ENCODE measurements at regions not wholly inside any gene's neighbourhood (a gene's known extent, or its start where the extent isn't known, plus 50 kb on each side); places are given as distances from the start of the nearest gene placed in this dataset.

GRCh38 chr4:133550436-133550835 is 401.3 kb downstream of the PCDH10 start:
- H3K27ac ChIP-seq (ENCODE audit: insufficient read length, low read depth, low read length) = no peak overlapping the region
- H3K4me1 ChIP-seq (ENCODE audit: insufficient read depth, low read length) = no peaks in the 10 kb centered on the region
- WGBS (ENCODE audit: extremely low coverage, insufficient read length, low lambda C conversion rate) = no CpG with 5 or more reads among the region's 4 CpGs
- no peaks in the 10 kb centered on the region for H3K23me2 ChIP-seq (ENCODE audit: insufficient read length, low read depth, low read length, poor library complexity, severe bottlenecking)
- H3K79me1 ChIP-seq (ENCODE audit: insufficient read depth, low read depth, low read length, poor library complexity, severe bottlenecking) = no peaks in the 10 kb centered on the region
- H4K5ac ChIP-seq (ENCODE audit: insufficient read length, low read depth, low read length) = no peak overlapping the region
- TF ChIP-seq, protein P1, sequence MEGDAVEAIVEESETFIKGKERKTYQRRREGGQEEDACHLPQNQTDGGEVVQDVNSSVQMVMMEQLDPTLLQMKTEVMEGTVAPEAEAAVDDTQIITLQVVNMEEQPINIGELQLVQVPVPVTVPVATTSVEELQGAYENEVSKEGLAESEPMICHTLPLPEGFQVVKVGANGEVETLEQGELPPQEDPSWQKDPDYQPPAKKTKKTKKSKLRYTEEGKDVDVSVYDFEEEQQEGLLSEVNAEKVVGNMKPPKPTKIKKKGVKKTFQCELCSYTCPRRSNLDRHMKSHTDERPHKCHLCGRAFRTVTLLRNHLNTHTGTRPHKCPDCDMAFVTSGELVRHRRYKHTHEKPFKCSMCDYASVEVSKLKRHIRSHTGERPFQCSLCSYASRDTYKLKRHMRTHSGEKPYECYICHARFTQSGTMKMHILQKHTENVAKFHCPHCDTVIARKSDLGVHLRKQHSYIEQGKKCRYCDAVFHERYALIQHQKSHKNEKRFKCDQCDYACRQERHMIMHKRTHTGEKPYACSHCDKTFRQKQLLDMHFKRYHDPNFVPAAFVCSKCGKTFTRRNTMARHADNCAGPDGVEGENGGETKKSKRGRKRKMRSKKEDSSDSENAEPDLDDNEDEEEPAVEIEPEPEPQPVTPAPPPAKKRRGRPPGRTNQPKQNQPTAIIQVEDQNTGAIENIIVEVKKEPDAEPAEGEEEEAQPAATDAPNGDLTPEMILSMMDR (conservative IDR thresholded peaks at IDR 0.05) = no peak
- no peak overlapping the region for H2AK5ac ChIP-seq (ENCODE audit: insufficient read length, low read length)
- H3K14ac ChIP-seq (ENCODE audit: insufficient read depth, low read length) = no peak overlapping the region
- H3K79me2 ChIP-seq (ENCODE audit: insufficient read depth, low read length) = no peaks in the 10 kb centered on the region
- H3K56ac ChIP-seq (ENCODE audit: insufficient read length, low read depth, low read length) = no peak overlapping the region
- Mint-ChIP-seq H3K27me3 (ENCODE audit: low read depth) (no peaks in the 10 kb centered on the region), H3K27ac (no peak overlapping the region), H3K4me3 (no peak overlapping the region), H3K36me3 (ENCODE audit: insufficient read depth in 1 of 3, low read depth in 3 of 3) (no peaks in the 10 kb centered on the region; a peak in 1 of 7 replicates), H3K4me1 (no peaks in the 10 kb centered on the region), H3K9me3 (no peaks in the 10 kb centered on the region; a peak in 1 of 5 replicates)
- no peak overlapping the region for H4K8ac ChIP-seq (replicated peaks; ENCODE audit: insufficient read length, low read depth, low read length)
- H3K23ac ChIP-seq (ENCODE audit: insufficient read length, low read depth, low read length) = no peak overlapping the region
- no peak overlapping the region for H2BK15ac ChIP-seq (ENCODE audit: low read depth, low read length)
- no peak overlapping the region for H3K4me2 ChIP-seq (ENCODE audit: insufficient read depth, insufficient read length, low read length)
- no peaks in the 10 kb centered on the region for H3K9me3 ChIP-seq (ENCODE audit: control insufficient read depth, low read depth, low read length)
- no peak overlapping the region for H2BK12ac ChIP-seq (ENCODE audit: insufficient read length, low read depth, low read length)
- H3T11ph ChIP-seq (ENCODE audit: low read length) = no peak overlapping the region
- DNase-seq = no peak
- H3K4ac ChIP-seq (ENCODE audit: low read depth, low read length) = no peak overlapping the region
- H2BK120ac ChIP-seq (ENCODE audit: low read depth, low read length, poor library complexity, severe bottlenecking) = no peak overlapping the region
- H2BK20ac ChIP-seq (ENCODE audit: low read depth, low read length, poor library complexity, severe bottlenecking) = no peak overlapping the region
- H4K91ac ChIP-seq (ENCODE audit: insufficient read length, low read depth, low read length) = no peak overlapping the region
- no peak overlapping the region for H3K9ac ChIP-seq (ENCODE audit: extremely low read depth, insufficient read length, low read length)
- no peak overlapping the region for H3K18ac ChIP-seq (ENCODE audit: insufficient read length, low read depth, low read length)
- no peaks in the 10 kb centered on the region for H4K20me1 ChIP-seq (ENCODE audit: control insufficient read depth, insufficient read depth, insufficient read length)
- H2BK5ac ChIP-seq (ENCODE audit: insufficient read length, low read length) = no peak overlapping the region
- no peaks in the 10 kb centered on the region for H3K27me3 ChIP-seq (ENCODE audit: insufficient read depth, low read length)
- no peak overlapping the region for H2AFZ ChIP-seq (ENCODE audit: low read length)

Data from H9 (cell line).